ENCODE measurements at regions not wholly inside any gene's neighbourhood (a gene's known extent, or its start where the extent isn't known, plus 50 kb on each side); places are given as distances from the start of the nearest gene placed in this dataset.

DNA sequence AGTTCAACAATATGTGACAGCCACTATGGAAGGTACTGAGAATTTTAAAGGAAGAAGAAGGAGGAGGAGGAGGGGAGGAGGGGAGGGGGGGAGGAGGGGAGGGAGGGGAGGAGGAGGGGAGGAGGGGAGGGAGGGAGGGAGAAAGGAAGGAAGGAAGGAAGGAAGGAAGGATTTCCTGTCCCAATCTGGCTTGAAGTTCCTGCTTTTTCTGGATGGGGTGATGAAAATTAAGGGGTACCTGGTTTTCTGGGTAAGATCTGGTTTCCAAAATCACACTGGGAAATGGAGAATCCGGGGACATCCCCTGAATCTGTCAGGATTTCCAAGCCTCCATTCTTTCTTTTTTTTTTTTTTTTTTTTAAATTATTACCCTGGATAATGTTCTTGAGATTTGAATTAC is 271.8 kb downstream of the MTX2 start:
- DNase-seq (ENCODE audit: low read depth in 2 of 2) = no peak

DNA sequence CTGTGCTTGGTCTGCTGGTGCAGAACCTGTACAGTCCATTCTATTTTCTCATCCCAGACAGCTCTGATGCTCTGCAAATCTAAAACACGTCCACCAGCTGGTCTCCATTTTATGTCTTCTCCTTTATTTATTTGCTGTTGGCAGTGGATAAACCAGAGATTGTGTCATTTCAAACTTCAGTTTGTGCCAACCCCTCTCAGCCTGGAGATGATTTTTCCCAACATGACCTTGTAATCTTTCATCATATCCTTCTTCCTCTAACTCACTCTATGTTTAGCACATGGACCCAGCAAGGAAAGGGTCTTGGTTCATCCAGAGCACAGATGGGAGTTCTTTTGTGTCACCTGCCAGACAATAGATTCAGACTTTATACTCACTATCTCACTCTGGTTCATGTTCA is 273.2 kb downstream of the MTX2 start:
- DNase-seq (ENCODE audit: low read depth in 2 of 2) = no peak

DNA sequence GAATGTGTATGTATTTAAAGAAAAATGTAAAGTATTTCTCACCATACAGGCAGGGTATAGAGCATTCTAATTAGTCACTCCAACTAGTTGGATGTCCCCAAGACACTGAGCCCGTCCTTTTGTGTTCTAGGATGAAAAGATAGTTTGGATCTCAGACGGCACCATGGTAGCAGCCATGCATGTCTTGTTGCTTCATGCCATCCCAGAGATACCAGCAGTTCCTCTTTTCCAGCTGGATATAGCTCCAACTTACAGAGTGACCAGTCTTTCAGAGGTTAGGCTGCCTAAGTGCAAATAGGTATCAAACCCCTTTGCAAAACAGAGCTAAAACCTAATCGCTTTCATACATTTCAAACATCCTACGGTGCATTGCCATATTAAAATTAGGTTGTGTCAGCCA is 275.3 kb downstream of the MTX2 start:
- no peak for DNase-seq (ENCODE audit: low read depth in 2 of 2)

DNA sequence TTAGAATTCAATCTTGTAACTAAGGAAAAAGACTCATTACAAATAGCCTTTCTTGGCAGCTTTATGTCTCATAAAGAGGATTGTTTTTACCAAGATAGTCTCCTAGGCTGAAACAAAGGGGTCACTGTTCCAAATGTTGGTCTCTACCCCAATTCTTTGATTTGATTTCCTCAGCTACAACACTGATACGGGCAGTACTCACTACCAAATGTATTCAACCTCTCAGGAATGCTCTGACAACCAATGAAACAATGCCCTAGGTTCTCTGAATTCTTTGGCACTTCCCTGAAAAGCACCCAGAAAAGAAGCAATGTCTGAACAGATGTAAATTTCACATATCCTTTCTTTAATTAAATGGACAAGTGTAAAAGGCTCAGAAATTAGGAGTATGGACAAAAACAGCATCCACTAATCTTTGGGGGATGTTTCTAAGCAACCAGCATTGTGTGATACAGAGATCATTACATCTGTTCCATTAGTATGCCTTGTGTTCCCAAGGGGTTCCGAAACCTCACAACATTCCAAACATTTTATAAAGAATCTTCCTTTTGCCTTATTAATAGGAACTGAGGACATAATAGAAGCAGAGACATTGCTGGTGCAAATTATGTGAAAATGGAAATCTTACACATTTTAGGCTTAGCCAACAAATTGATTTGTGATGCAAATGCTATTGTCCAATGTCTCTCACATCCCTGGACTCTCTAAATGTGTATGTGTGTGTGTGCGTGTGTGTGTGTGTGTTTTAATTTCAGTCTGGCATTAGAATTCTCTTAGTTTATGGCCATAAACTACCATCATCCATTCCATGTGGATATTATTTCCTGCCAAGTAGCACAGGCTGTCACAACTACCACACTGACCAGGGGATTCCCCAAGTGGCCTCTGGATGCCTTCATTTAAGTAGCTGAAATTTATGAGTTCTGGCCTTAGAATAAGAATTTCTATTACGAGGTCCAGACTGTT is 276.0 kb downstream of the MTX2 start:
- no peak for DNase-seq (ENCODE audit: low read depth in 2 of 2)

DNA sequence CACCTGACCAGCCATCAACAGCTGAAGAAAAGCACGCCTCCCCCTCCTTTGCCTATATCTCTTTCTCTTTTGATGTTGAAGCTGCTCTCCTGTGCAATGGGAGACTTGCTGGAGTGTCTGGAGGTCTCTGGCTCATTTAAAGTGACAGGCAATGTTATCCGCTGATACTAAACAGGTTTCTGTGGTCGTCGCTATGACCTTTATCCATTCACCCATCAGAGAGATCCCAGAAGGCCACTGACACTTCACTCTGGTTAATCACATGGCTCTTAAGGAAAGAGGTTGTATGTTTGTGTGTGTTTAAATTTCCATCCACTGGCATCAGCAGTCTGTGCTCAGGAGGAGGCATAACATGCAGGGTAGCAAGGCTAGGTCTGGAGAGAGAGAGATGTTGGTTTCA is 277.3 kb downstream of the MTX2 start:
- DNase-seq (ENCODE audit: low read depth in 2 of 2) = no peak

DNA sequence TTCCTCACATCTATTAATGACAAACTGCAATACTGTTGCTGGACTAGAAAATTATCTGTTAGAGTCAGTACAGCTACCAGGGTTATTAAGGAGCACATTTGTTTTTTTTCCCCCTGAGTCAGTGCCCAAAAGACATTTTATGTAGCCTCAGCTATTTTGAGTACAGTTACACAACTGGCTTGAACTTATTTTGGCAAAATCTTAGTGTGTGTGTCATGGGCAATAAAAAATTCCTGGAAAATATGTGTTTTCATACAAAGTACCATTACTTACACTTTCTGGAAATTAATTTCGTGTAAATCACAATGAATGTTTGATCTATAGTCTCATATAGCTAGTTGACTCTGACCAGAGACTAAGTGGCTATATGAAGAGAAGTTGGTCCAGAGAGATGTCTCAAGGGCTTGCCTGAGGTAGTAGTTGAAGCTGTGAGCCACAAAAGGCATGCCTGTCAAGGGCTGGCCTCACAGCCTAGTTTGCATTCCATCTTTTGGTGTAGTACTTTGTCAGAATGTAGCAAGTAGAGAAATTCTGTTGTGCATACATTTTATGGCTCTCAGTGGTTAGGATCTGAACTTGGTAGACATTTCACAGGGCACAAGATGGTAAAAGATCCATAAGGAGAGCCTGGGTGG is 283.4 kb downstream of the MTX2 start:
- no peak for DNase-seq (ENCODE audit: low read depth in 2 of 2)

DNA sequence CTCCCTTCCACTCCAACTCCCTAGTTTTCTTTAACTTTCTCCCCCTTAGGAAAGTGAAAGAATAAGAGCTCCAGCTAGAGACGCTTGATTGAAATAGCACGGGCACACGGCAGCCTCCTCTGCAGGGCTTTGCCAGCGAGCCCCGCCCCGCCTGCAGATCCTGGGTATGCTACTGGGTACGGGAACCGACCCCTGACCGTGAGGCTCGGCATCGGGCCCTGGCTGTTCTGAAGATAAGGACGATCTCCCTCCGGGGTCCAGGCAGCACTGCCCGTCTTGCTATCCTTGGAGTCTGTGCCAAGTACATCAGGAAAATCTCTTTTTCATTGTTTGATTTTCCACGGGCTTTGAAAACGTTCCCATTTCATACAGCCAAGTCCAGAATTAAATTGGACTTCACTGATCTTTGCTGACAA is 284.5 kb downstream of the MTX2 start:
- peak in 1 of 2 donors; percentile 6 for DNase-seq (ENCODE audit: low read depth in 2 of 2)

DNA sequence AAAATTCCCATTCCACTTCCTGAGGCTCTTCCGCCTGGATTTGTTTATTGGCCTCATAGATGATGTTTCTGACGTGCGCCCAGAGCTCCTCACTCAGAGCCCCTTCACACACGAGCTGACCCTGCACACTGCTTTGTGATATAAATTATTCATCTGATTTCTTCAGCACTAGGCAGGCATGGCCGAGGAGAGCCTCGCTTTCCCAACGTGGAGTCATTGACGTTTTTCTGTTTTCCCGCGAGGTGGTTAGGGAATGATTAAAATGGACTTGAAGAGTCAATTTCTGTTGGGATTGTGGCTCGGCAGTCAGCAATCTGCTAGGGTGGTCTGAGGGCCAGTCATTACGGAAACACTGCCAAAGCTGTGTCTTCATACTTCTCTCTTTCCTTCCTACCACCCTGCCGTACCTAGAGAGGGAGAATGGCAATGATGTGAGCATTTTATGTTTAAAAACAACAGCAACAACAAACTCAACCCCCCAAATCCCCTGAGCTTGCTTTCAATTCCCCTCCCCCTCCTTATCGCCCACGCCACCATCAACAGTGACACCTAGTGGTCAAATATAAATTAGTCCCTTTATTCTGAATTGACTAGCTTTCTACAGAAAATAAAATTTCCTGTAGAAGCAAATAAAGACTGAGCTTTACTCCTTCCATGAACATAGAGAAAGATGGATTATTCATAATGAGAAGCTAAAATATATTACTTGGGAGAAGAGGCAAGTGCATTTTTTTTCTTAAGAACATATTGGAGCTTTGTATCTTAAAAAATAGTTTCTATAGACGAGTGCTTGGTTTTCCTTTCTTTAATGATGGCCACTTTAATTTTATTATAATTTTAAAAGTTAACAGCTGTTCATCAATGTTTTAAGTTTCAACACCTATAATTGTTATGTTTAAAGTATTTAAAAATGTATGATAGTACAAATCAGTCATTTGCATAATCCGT is 285.1 kb downstream of the MTX2 start:
- no peak for DNase-seq (ENCODE audit: low read depth in 2 of 2)

DNA sequence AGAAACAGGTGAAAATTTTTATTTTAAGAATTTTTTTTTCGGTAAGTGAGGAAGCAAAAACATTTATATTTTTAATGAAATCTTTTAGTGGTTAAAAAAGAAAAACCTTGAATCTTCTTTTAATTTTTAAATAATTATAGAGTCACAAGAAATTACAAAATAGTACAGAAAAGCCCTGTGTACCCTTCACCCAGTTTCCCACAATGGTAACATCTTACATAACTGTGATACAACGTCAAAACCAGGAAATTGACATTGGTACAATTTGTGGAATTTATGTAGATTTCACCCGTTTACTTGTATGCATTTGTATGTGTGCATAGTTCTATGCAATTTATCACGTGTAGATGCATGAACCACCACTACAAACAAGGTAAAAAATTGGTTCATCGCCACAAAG is 285.9 kb downstream of the MTX2 start:
- DNase-seq (ENCODE audit: low read depth in 2 of 2) = no peak

DNA sequence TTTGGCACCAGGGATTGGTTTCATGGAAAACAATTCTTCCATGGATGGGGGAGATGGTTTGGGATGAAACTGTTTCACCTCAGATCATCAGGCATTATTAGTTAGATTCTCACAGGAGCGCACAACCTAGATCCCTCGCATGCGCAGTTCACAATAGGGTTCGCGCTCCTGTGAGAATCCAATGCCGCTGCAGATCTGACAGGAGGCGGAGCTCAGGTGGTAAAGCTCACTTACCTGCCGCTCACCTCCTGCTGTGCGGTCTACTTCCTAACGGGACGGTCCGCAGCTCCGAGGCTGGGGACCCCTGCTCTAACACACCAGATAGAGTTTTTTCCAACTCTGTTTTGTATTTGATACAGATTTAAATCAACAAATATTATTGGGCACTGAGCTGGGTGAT is 286.5 kb downstream of the MTX2 start:
- no peak for DNase-seq (ENCODE audit: low read depth in 2 of 2)

DNA sequence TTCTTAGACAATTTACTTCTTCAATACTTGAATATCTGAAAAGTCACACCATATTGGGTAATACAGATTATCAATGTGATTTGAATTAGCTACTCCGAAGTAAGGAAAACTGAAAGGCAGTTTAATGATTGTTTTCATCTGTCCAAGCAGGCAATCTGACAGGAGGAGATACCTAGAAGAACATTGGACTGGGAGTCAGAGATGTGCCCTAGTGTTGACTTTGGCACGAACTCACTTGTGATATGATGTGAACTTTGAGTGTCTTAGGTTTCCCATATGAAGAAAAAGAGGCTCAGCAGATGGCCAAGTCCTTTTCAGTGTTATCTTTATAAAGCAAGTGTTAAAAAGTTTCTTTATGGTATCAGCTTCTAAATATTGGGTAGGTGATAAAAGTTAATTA is 287.1 kb downstream of the MTX2 start:
- DNase-seq (ENCODE audit: low read depth in 2 of 2) = no peak

DNA sequence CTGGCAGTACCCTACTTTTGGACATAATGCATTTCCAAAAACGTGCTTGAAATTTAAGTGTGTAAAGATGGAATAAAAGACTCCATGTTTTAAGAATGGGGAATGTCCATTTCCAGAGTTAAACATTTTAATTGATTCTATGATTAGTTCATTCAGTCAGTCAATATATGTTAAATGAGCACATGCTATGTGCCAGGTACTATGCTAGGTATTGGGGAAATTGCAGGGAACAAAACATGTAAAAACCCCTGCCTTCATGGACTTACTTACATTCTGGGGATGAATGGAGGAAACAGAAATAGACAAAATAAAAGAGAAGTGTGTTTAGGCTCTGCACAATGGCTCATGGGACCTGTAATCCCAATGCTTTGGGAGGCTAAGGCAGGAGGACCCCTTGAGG is 288.6 kb downstream of the MTX2 start:
- no peak for DNase-seq (ENCODE audit: low read depth in 2 of 2)

DNA sequence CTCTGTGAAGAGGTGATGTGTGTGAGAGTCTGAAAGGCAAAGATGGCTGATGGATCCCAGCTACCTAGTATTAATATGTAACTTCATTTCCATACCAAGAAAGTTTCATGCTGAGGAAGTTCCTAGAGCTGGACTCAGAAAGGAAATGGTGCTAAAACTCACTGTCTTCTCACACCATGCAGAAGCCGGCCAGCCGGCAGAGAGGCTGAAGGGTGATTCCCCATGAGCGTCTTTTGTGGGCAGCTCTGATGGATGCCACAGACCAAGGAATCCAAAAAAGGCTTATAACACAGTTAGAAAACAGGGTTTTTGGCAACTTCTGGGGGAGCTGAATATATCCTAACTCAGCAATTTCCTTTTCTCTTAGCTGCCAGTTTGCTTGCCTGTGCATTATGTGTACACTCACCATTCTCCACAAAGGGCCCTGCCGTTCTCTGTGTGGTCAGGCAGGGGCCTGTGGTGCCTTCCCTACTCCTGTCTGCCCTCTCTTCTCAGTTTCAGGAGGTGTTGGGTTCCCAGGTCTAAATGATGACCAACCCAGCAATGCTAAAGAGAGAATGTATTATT is 289.4 kb downstream of the MTX2 start:
- no peak for DNase-seq (ENCODE audit: low read depth in 2 of 2)

DNA sequence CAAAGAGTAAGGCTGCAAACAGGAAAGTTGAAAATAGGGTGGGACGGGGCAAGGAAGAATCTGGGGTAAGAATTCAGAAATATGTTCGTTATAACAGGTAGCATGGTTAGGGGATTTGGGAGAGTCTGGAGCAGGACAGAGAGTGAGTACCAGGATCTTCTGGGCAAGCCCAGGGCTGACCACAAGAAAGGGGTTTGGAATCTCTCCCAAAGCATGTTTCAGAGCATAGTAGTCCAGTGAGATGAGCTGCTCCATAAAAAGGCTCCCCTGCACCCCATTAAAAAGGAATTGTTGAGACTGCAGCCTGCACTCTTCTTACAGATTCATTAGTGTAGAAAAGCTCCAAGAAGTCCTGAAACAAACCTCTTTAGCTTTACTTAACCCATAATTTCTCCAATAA is 291.1 kb downstream of the MTX2 start:
- DNase-seq (ENCODE audit: low read depth in 2 of 2) = no peak

DNA sequence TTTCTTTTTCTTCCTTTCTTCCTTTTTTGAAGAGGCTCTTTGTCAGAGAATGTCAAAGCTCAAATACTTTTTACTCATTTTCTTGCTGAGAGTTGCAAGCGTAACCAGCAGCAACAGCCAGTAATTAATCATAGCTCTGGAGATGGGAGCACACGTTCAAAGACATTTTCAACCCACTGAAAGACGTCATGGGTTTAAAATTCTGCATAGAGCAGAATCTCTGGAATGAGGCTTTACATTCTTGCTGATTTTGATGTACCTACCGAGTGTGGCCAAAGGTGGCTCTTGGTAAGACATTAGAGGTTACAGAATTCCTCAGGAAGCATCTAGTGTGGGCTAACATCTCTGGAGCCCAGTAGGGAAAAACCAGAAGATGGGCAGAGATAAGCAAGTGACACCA is 292.5 kb downstream of the MTX2 start:
- DNase-seq (ENCODE audit: low read depth in 2 of 2) = no peak

DNA sequence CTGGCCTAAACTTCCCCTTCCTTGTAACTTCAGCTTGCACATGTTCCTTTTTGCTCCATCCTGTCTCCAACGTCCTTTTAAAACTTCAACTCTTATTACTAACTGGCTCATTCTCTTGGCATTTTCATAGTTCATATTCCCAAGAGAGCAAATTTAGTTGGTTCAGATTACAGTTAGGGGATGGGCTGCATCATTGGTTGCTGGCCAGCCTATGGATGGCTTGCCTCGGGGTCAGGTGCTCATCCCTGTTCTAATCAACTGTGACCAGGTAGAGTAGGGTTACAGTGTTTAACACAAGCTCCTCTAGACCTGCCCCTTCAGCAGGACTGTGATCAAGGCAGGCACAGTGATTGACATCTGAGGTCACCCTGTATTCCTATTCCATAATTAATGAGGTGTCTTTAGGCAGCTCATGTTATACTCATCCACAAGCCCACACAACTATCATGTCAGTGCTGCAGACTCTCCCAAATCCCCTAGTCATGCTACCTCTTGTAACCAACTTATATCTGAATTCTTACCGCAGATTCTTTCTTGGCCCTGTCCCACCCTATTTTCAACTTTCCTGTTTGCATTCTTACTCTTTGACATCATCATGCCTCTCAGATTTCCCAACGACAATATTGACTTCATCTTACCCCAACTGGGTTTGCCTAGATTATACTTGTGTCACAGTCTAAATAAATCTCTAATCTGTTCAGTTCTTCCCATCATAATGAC is 293.3 kb downstream of the MTX2 start:
- DNase-seq (ENCODE audit: low read depth in 2 of 2) = no peak

DNA sequence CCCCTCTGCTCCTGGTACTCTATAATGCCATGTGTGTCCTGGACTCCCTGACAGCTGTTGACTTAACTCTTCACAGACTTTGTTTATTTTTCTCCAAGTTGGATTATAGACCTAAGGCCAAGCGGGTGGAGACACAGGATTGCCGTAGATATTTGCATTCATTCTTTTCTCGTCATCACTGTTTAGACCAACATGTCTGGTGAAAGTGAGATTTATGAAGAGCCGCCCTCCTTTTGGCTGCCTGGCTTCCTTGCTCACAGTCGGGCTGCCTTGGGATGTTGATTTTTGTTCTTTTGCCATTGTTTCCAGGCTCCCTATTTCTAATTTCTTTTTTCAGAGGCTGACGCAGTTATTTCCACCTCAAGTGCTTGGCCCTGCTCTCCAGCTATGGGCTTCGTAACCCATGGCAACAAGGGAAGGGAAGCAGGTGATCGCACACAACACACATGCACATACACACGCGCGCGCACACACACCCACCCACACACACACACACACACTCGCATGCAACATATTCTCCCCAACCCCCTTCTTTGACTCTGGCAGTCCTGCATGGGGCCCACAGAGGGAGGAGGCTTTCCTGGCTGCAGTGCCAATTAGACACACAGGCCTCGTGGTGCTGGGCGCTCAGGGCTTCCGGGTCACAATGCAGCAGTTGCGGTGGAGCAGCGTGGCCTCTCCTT is 296.5 kb downstream of the MTX2 start:
- no peak for DNase-seq (ENCODE audit: low read depth in 2 of 2)

DNA sequence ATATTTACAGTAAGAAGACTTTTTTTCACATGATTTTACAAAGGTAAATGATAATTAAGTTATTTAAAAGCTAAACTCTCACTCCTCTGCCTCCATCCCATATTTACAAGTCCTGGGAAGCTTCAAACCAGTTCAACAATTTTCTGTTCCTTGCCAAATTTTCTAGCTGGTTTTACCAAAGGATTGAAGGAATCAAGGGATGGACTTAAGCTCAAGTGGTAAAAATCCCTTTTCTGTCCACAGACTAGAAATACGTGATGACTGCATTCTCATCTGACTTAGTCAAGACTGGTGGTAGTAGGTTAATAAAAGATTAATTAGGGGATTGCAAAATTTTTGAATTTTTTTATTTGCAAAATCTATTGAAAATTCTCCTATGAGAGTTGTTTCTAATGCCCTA is 297.3 kb downstream of the MTX2 start:
- DNase-seq (ENCODE audit: low read depth in 2 of 2) = no peak

DNA sequence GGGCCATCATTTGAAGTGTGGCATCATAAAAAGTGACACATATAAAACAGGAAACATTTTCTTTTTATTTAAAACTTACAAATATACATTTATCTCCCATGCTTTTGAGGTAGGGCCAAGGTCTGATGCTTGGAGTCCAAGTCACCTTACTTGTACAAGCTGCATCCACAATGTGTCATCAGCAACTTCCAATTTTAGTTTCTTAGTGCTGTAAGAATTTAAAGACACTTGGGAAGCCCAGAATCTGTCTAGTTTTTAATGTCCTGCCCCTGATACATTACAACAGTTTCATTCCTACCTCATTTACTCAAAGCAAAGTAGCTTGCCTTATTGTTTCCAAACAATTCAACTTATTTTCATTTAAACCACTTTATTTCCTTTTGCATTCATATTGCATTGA is 297.7 kb downstream of the MTX2 start:
- no peak for DNase-seq (ENCODE audit: low read depth in 2 of 2)

DNA sequence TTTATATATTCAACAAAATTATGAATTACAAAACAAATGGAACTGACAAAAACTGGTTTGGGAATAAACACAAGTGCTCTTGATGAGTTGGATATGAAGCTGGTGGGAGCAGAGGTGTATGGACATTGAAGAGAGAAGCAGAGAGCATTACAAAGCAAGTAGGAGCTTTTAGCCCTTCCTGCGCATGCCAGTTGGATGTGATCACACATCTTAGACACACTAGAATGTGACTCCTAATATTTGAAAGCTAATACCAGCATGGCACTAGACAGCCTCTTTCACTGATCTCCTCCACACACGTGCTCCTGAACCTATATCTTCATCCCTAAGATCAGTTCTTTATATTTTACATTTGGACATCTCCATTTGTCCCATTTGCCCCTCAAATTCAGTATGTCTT is 298.1 kb downstream of the MTX2 start:
- no peak for DNase-seq (ENCODE audit: low read depth in 2 of 2)

DNA sequence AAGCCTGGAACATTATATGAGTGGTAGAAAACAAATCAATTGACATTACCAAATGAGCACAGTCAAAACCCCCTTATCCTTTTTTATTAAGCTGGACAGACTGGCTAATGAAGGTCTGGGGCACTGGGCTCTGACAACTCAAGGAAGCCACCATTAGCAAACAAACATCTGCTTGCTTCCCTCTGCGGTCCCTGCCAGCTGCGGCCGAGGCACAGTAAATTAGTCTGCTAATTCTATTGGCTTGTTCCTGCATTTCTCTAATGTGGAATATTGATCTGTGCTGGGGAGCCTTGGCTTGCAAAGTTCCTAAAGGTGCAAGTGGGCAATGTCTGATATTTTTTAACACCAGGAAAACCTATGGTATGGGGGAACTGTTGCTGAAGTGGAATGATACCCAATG is 300.3 kb downstream of the MTX2 start:
- no peak for DNase-seq (ENCODE audit: low read depth in 2 of 2)
